ENCODE measurements at regions not wholly inside any gene's neighbourhood (a gene's known extent, or its start where the extent isn't known, plus 50 kb on each side); places are given as distances from the start of the nearest gene placed in this dataset.

GRCh38 chr1:239844833-239845232 is 246.8 kb upstream of the FMN2 start:
- Mint-ChIP-seq H3K27ac (no peak overlapping the region), H3K27me3 (no peaks in the 10 kb centered on the region), H3K4me1 (no peaks in the 10 kb centered on the region), H3K9me3 (no peaks in the 10 kb centered on the region), H3K4me3 (no peak overlapping the region), H3K36me3 (no peaks in the 10 kb centered on the region)

DNA sequence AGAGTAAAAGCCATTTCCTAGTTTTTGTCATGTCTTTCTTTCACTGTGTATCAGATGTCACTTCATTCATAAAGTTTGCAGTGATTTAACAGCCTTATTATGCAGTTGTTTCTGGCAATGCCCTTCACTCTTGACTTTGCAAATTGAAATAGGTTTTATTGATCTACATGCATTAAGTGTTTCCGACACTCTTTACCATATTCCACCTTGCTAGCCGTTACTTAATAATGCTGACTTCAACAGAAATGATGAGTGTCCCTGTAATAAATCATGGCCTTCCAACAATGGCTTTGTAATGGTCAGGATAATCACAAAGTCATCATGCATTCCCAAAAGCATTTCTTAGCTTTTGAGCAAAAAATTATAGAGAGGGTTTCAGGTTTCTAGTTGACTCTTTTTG is 236.8 kb upstream of the FMN2 start:
- H3K4me3 Mint-ChIP-seq = no peak overlapping the region
- no peaks in the 10 kb centered on the region for H3K4me1 Mint-ChIP-seq
- H3K9me3 Mint-ChIP-seq = peaks cover 5% of the 10 kb centered on the region
- no peaks in the 10 kb centered on the region for H3K27me3 Mint-ChIP-seq
- H3K27ac Mint-ChIP-seq = no peak overlapping the region
- peaks cover 4% of the 10 kb centered on the region for H3K36me3 Mint-ChIP-seq

DNA sequence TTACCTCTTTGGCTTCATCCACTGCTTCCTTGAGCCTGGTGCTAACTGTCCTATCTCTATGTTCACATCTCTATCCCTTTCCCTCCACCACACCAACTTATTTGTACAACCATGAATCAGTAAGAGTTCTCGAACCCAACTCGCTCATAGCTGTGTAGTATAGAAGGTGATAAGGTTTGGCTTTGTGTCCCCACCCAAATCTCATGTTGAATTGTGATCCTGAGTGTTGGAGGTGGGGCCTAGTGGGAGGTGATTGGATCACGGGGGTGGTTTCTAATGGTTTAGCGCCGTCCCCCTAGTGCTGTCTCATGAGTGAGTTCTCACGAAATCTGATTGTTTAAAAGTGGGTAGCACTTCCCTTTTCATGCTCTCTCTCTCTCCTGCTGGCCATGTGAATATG is 235.6 kb upstream of the FMN2 start:
- Mint-ChIP-seq H3K36me3 (peaks cover 4% of the 10 kb centered on the region), H3K4me3 (no peak overlapping the region)

DNA sequence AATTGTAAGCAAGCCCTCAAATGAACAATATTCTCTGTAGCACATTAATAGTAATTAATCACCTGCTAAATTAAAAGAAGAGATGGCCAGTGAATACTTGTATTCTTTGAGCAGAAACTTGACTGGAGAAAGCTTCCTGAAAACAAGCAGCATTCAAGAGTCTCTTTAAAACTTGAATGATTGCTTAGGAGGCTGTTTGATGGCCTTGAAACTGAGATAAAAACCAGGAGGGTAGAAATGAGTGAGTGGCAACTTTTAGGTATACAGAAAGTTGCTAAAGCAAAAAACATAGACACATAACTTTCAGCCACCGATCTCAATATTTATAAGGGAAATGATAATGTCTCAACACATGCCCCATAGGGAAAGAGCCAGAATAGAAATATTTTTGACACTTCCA is 234.8 kb upstream of the FMN2 start:
- Mint-ChIP-seq H3K9me3 (peaks cover 5% of the 10 kb centered on the region), H3K36me3 (peaks cover 4% of the 10 kb centered on the region), H3K4me3 (no peak overlapping the region), H3K4me1 (no peaks in the 10 kb centered on the region), H3K27ac (no peak overlapping the region), H3K27me3 (no peaks in the 10 kb centered on the region)

More for the DNA sequence above, 235.6 kb upstream of the FMN2 start:
- H3K27ac Mint-ChIP-seq = no peak overlapping the region
- no peaks in the 10 kb centered on the region for H3K27me3 Mint-ChIP-seq
- H3K4me1 Mint-ChIP-seq = no peaks in the 10 kb centered on the region
- peaks cover 5% of the 10 kb centered on the region for H3K9me3 Mint-ChIP-seq

DNA sequence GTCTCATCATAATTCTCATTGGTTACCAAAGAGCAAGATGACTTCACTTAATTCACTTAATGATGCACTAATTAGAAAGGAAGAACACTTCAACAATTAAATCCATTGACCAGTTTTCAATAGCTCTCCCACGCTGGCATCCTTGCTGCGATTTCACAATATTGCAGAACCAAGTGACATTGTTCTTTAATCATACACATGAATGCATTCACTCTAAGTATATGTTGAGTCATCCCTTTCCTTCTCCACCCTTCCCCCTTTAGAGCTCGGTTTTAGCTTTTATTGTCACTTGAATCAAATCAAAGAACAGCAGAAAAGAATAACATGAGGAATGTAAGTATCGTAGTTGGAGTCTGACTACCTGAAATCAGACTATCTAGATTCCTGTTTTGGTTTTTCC is 233.6 kb upstream of the FMN2 start:
- Mint-ChIP-seq H3K9me3 (peaks cover 5% of the 10 kb centered on the region), H3K36me3 (peaks cover 4% of the 10 kb centered on the region), H3K27me3 (no peaks in the 10 kb centered on the region), H3K4me1 (no peaks in the 10 kb centered on the region), H3K4me3 (no peak overlapping the region), H3K27ac (no peak overlapping the region)

DNA sequence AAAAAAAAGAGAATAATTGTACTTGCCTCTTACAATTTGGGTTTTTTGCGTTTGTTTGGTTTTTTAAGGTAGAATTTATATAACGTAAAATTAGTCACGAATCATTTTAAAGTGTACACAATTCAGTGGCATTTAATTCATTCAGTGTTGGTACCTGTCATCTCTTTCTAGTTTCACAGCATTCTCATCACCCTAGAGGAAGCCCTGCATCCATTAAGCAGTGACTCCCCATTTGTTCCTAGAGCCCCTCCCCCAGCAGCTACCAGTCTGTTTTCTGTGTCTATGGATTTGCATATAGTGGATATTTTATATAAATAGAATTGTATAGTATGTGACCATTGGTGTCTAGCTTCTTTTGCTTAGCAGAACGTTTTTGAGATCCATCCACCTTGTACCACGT is 233.2 kb upstream of the FMN2 start:
- Mint-ChIP-seq H3K4me3 (no peak overlapping the region), H3K27me3 (peaks cover under 1% of the 10 kb centered on the region), H3K9me3 (peaks cover 5% of the 10 kb centered on the region), H3K36me3 (peaks cover 5% of the 10 kb centered on the region), H3K4me1 (no peaks in the 10 kb centered on the region), H3K27ac (no peak overlapping the region)

DNA sequence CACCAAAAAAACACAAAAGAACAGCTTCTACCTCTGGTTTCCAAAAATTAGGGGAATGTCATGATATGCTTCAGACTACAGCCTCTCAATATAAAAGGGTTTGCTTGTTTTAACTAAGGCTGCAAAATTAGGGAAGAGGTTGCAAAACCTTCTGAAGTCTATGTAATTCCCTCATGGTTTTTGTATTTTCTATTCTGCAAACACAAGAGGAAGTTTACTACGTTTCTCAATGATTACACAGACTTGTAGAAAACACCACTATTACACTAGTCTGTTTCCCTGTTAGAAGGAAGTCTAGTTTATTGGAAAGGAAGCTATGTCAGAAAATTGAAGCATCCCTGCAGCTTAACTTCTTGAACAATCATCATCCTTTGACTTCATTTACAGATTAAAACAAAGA is 229.7 kb upstream of the FMN2 start:
- H3K27me3 Mint-ChIP-seq = peaks cover 1% of the 10 kb centered on the region
- H3K4me1 Mint-ChIP-seq = no peaks in the 10 kb centered on the region
- H3K4me3 Mint-ChIP-seq = no peak overlapping the region
- H3K9me3 Mint-ChIP-seq = no peaks in the 10 kb centered on the region
- no peak overlapping the region for H3K27ac Mint-ChIP-seq
- H3K36me3 Mint-ChIP-seq = peaks cover 1% of the 10 kb centered on the region

DNA sequence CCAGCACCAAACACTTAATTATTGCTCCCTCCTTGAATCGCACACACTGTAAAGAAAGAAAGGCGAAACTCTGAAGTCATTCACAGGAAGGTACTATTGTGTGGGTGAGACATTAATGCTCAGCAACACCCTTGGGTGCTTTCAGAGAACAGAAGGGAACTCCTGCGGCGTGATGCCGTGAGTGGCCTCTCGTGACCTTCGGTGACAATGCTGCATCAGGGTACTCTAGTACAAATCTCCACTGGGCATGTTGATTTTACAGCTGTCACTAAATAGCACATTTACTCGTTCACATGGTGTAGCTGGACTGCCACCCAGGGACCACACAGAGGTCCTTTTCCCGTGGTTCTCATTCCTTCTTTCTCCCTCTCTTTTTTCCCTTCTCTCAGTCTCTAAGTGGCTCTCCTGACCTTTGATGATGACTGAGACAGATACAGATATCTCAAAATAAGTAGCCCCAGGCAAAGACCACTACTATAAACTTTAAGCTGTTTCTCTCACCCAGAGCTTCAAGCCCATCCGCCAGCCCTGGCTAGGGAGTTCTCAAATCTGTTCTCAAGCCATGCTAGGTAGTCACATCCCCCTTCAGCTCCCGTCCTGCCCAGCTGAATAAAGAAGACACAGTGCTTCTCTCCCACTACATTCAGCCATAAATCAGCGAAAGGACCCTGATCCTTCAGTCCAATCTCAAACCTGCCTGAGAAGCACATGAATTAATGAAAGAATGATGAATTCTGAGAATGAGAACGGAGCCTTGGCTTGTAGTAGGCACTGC is 223.4 kb upstream of the FMN2 start:
- Mint-ChIP-seq H3K27ac (no peak overlapping the region), H3K9me3 (no peaks in the 10 kb centered on the region), H3K4me1 (no peaks in the 10 kb centered on the region), H3K27me3 (peaks cover 1% of the 10 kb centered on the region), H3K4me3 (no peak overlapping the region), H3K36me3 (peaks cover 1% of the 10 kb centered on the region)

DNA sequence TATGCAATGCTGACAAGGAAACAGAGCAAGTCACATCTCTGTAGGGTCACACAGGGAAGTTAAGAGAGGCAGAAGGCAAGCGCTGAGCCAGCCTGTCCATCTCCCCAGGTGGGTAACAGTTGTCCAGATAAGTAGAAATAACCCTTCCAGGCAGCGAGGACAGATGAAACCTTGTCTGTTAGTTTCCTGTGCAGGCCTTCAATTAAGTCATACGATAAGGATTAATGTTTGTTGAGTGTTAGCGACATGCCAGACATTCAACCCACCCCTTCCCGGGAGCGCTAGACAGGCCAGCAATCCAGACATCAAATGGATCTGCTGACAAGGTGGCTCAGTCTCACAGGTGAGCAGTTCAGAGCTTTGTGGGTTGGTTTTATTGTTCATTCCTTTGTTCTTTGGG is 221.5 kb upstream of the FMN2 start:
- no peaks in the 10 kb centered on the region for H3K36me3 Mint-ChIP-seq

DNA sequence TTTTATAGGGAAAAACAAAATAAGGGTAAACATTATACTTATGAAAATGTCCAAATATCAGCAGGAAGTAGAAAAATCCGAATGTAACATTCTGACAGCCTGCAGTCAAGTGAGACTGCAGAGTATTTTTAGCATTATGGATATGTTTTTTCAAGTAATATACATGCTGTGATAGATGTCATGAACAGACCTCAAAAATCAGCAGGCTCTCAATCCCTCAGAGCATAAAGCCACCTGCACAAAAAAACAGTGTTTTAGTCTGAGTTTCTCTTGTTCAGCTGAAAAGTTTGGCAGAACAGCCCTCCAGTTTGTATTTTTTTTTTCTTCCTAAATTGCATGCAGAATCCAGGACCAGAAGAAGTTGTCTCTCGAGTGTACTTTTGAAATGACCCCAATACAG is 219.1 kb upstream of the FMN2 start:
- Mint-ChIP-seq H3K27ac (no peak overlapping the region), H3K9me3 (no peaks in the 10 kb centered on the region), H3K4me1 (no peaks in the 10 kb centered on the region), H3K36me3 (no peaks in the 10 kb centered on the region), H3K4me3 (no peak overlapping the region), H3K27me3 (no peaks in the 10 kb centered on the region)

More for the DNA sequence above, 221.5 kb upstream of the FMN2 start:
- Mint-ChIP-seq H3K27ac (no peak overlapping the region), H3K27me3 (no peaks in the 10 kb centered on the region), H3K4me1 (no peaks in the 10 kb centered on the region), H3K9me3 (no peaks in the 10 kb centered on the region), H3K4me3 (no peak overlapping the region)

DNA sequence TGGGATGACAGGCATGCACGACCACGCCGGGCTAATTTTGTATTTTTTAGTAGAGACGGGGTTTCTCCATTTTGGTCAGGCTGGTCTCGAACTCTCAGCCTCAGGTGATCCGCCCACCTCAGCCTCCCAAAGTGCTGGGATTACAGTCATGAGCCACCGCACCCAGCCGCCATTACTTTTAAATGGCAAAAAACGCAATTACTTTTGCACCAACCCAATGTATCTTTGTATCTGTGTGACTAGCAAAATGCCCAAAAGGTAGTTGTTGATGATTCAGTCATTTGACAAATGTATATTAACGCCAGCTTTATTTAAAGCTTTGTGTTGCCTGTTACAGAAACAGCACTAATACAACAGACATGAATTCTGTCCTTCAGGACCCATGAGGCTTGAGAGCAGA is 216.9 kb upstream of the FMN2 start:
- Mint-ChIP-seq H3K4me1 (no peaks in the 10 kb centered on the region), H3K27me3 (no peaks in the 10 kb centered on the region), H3K27ac (no peak overlapping the region), H3K4me3 (no peak overlapping the region), H3K9me3 (no peaks in the 10 kb centered on the region), H3K36me3 (no peaks in the 10 kb centered on the region)

DNA sequence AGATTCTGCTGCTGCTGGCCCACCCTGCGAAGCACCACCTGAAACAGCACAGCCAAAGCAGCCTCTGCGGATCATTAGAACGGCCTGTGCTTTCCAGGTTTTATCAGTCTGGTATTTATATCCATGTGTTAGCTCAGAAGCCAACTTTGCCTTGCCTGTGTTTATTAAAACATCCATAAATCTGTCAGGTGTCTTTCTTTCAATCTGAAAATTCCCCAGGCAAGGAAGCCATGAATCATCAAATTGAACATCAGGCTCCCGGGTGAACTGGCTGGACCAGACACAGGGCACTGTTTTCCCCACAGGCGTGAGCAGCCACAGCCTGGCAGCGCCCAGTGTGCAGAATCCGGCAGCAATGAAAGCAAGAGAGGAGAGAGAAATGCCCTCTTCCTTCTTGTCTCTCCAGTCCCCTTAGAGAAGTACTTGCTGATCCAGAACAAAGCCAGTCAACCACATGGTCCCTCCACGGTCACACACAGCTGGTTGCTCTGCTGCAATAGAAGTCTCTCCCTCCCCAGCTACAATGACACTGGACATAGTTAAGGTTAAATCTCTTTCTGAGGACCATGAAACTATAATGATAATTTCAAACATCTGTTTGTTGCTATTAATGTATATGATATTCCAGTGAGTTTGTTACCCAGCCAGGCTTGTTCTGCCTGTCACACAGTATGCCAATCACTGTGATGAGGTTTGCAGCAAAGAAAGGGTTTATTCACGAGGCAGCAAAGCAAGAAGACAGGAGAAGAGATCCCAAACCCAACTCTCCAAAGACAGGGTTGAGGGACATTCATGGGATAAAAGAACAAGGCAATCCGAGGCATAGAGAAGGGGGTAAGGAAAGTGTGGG is 212.1 kb upstream of the FMN2 start:
- Mint-ChIP-seq H3K27me3 (no peaks in the 10 kb centered on the region), H3K4me1 (no peaks in the 10 kb centered on the region), H3K9me3 (no peaks in the 10 kb centered on the region), H3K36me3 (no peaks in the 10 kb centered on the region), H3K4me3 (no peak overlapping the region), H3K27ac (no peak overlapping the region)

- H3K36me3 Mint-ChIP-seq = no peaks in the 10 kb centered on the region
- no peak overlapping the region for H3K27ac Mint-ChIP-seq
- H3K27me3 Mint-ChIP-seq = no peaks in the 10 kb centered on the region
- H3K4me1 Mint-ChIP-seq = no peaks in the 10 kb centered on the region
- H3K9me3 Mint-ChIP-seq = no peaks in the 10 kb centered on the region
- H3K4me3 Mint-ChIP-seq = no peak overlapping the region
These were observed 208.7 kb upstream of the FMN2 start for GRCh38 chr1:239882967-239883366.

DNA sequence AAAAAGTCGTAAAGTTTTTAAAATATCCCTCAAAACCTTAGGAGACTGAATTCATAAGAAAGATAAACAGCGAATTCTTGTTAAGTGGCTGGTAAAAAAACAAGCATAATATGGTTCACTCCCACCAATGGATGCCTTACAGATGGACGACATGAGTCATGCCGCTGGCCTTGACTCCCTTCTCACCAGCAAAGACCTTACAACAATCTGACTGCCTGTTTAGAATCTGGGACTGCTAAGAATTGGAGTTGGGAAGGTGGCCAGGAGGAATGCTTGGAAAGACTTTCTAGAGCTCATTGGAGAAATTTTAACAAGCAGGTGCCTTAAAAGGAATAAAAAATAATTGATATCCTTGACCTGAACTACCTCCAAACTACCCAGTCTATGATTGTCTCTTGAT is 206.9 kb upstream of the FMN2 start:
- H3K4me1 Mint-ChIP-seq = no peaks in the 10 kb centered on the region
- no peaks in the 10 kb centered on the region for H3K9me3 Mint-ChIP-seq
- no peaks in the 10 kb centered on the region for H3K36me3 Mint-ChIP-seq
- H3K27ac Mint-ChIP-seq = no peak overlapping the region
- no peak overlapping the region for H3K4me3 Mint-ChIP-seq
- H3K27me3 Mint-ChIP-seq = no peaks in the 10 kb centered on the region

GRCh38 chr1:239886266-239886665 is 205.4 kb upstream of the FMN2 start:
- H3K4me3 Mint-ChIP-seq = no peak overlapping the region
- H3K27ac Mint-ChIP-seq = no peak overlapping the region
- H3K36me3 Mint-ChIP-seq = no peaks in the 10 kb centered on the region
- H3K9me3 Mint-ChIP-seq = no peaks in the 10 kb centered on the region
- no peaks in the 10 kb centered on the region for H3K27me3 Mint-ChIP-seq
- H3K4me1 Mint-ChIP-seq = no peaks in the 10 kb centered on the region

GRCh38 chr1:239888639-239889038 is 203.0 kb upstream of the FMN2 start:
- Mint-ChIP-seq H3K27me3 (no peaks in the 10 kb centered on the region), H3K4me3 (no peak overlapping the region), H3K27ac (no peak overlapping the region), H3K36me3 (no peaks in the 10 kb centered on the region), H3K4me1 (no peaks in the 10 kb centered on the region), H3K9me3 (no peaks in the 10 kb centered on the region)

Data from activated naive CD4-positive, alpha-beta T cell treated with anti-CD3 and anti-CD28 coated beads, Interleukin-2, amount 50 U/mL, for 24 hours (primary cell).